HG03439 (cell line): ENCODE measurements at regions not wholly inside any gene's neighbourhood (a gene's known extent, or its start where the extent isn't known, plus 50 kb on each side); places are given as distances from the start of the nearest gene placed in this dataset.

Source experiments
- ATAC-seq: cut with Tn5 transposase; IDR thresholded peaks from one replicate; pipeline ENCODE4 v1.9.1; 2021; ENCODE audit warnings: mild to moderate bottlenecking, moderate library complexity; ENCODE audit not compliant: unreplicated experiment

- ATAC-seq = no peak
Measured at GRCh38 chr13:106306748-106307277, 228.6 kb downstream of the EFNB2 start.

GRCh38 chr13:106302843-106303242 lies 232.6 kb downstream of the EFNB2 start:
- ATAC-seq = no peak

GRCh38 chr13:106302011-106302410 lies 233.5 kb downstream of the EFNB2 start:
- ATAC-seq = no peak

GRCh38 chr13:106299621-106300020 lies 235.8 kb downstream of the EFNB2 start:
- no peak for ATAC-seq

GRCh38 chr13:106297283-106297682 lies 238.2 kb downstream of the EFNB2 start:
- no peak for ATAC-seq

- ATAC-seq = no peak
Measured at GRCh38 chr13:106296723-106297122, 238.7 kb downstream of the EFNB2 start.

GRCh38 chr13:106295971-106296370 lies 239.5 kb downstream of the EFNB2 start:
- no peak for ATAC-seq

- ATAC-seq = no peak
Measured at GRCh38 chr13:106291006-106291405, 244.5 kb downstream of the EFNB2 start.

- ATAC-seq = no peak
Measured at GRCh38 chr13:106287351-106287750, 248.1 kb downstream of the EFNB2 start.

GRCh38 chr13:106286811-106287210 lies 248.7 kb downstream of the EFNB2 start:
- ATAC-seq = no peak

- ATAC-seq = no peak
Measured at GRCh38 chr13:106284358-106284757, 251.1 kb downstream of the EFNB2 start.

GRCh38 chr13:106281426-106281825 lies 254.0 kb downstream of the EFNB2 start:
- no peak for ATAC-seq

- no peak for ATAC-seq
Measured at GRCh38 chr13:106277484-106278154, 257.8 kb downstream of the EFNB2 start.

GRCh38 chr13:106276876-106277275 lies 258.6 kb downstream of the EFNB2 start:
- no peak for ATAC-seq

GRCh38 chr13:106275446-106276032 lies 259.9 kb downstream of the EFNB2 start:
- no peak for ATAC-seq

GRCh38 chr13:106274551-106275203 lies 260.8 kb downstream of the EFNB2 start:
- no peak for ATAC-seq

GRCh38 chr13:106263801-106264200 lies 271.7 kb downstream of the EFNB2 start:
- no peak for ATAC-seq

- no peak for ATAC-seq
Measured at GRCh38 chr13:106262886-106263285, 272.6 kb downstream of the EFNB2 start.

- no peak for ATAC-seq
Measured at GRCh38 chr13:106261450-106261849, 274.0 kb downstream of the EFNB2 start.

- ATAC-seq = no peak
Measured at GRCh38 chr13:106260352-106260751, 275.1 kb downstream of the EFNB2 start.

- no peak for ATAC-seq
Measured at GRCh38 chr13:106259928-106260327, 275.5 kb downstream of the EFNB2 start.

- ATAC-seq = no peak
Measured at GRCh38 chr13:106246666-106247188, 288.7 kb downstream of the EFNB2 start.
